ENCODE measurements at regions not wholly inside any gene's neighbourhood (a gene's known extent, or its start where the extent isn't known, plus 50 kb on each side); places are given as distances from the start of the nearest gene placed in this dataset.

- Histone ChIP-seq H3K4me3 (ENCODE audit: low read length) (peak overlapping the region; percentile 26; the same call in 1 of the 2 replicates), H3K9me2 (replicated peaks; ENCODE audit: low read length) (no peaks in the 10 kb centered on the region), H2AFZ (ENCODE audit: low read length) (no peak overlapping the region), H3K9ac (ENCODE audit: low read length) (no peak overlapping the region), H3F3A (ENCODE audit: low read length, unreplicated experiment) (no peaks in the 10 kb centered on the region), H3K4me2 (ENCODE audit: low read length) (peak overlapping the region; percentile 58), H3K36me3 (ENCODE audit: low read depth, low read length) (no peaks in the 10 kb centered on the region), H3K79me2 (ENCODE audit: low read length) (no peaks in the 10 kb centered on the region), H3K9me3 (ENCODE audit: low read length) (no peaks in the 10 kb centered on the region), H3K27me3 (ENCODE audit: low read length) (no peaks in the 10 kb centered on the region), H3K4me1 (ENCODE audit: insufficient read depth, low read length) (peaks cover 19% of the 10 kb centered on the region), H3K27ac (ENCODE audit: low read length) (peak overlapping the region; percentile 30; the same call in 1 of the 2 replicates), H4K20me1 (ENCODE audit: low read length) (no peaks in the 10 kb centered on the region)
- ATAC-seq (peak; percentile 92), DNase-seq (peak; percentile 86)
- no TSS peak for BruUV-seq (replicated peaks)
- TF ChIP-seq EZH2 (IDR thresholded peaks at IDR 0.05; ENCODE audit: low read length, unreplicated experiment) (no peak), CTCF (conservative IDR thresholded peaks at IDR 0.05; ENCODE audit: low read depth, low read length) (no peak), EZH2phosphoT487 (IDR thresholded peaks at IDR 0.05; ENCODE audit: borderline replicate concordance, low read length) (no peak)
- POLR2A ChIA-PET (ENCODE audit: unreplicated experiment), result no interaction called here
- intact Hi-C loops (cut with micrococcal nuclease), result no loop called here
- CTCF ChIA-PET, result no interaction called here
These were observed 278.3 kb upstream of the SP8 start for GRCh38 chr7:21064698-21065648.

- H3K9ac ChIP-seq (ENCODE audit: low read length), result no peak overlapping the region
- H3K4me3 ChIP-seq (ENCODE audit: low read length), result no peak overlapping the region
- no peaks in the 10 kb centered on the region for H3K27me3 ChIP-seq (ENCODE audit: low read length)
- peaks cover 19% of the 10 kb centered on the region for H3K4me1 ChIP-seq (ENCODE audit: insufficient read depth, low read length)
- no peaks in the 10 kb centered on the region for H4K20me1 ChIP-seq (ENCODE audit: low read length)
- H2AFZ ChIP-seq (ENCODE audit: low read length), result no peak overlapping the region
- ATAC-seq (no peak), DNase-seq (no peak)
- BruUV-seq (replicated peaks), result no TSS peak
- H3K9me3 ChIP-seq (ENCODE audit: low read length), result no peaks in the 10 kb centered on the region
- no peaks in the 10 kb centered on the region for H3F3A ChIP-seq (ENCODE audit: low read length, unreplicated experiment)
- no peaks in the 10 kb centered on the region for H3K79me2 ChIP-seq (ENCODE audit: low read length)
- no peaks in the 10 kb centered on the region for H3K9me2 ChIP-seq (replicated peaks; ENCODE audit: low read length)
- H3K27ac ChIP-seq (ENCODE audit: low read length), result no peak overlapping the region
- no peak overlapping the region for H3K4me2 ChIP-seq (ENCODE audit: low read length)
- POLR2A ChIA-PET (ENCODE audit: unreplicated experiment), result no interaction called here
- no peaks in the 10 kb centered on the region for H3K36me3 ChIP-seq (ENCODE audit: low read depth, low read length)
- intact Hi-C loops (cut with micrococcal nuclease), result no loop called here
- TF ChIP-seq CTCF (conservative IDR thresholded peaks at IDR 0.05; ENCODE audit: low read depth, low read length) (no peak), EZH2phosphoT487 (IDR thresholded peaks at IDR 0.05; ENCODE audit: borderline replicate concordance, low read length) (no peak), EZH2 (IDR thresholded peaks at IDR 0.05; ENCODE audit: low read length, unreplicated experiment) (no peak)
- CTCF ChIA-PET, result no interaction called here
These were observed 279.5 kb upstream of the SP8 start for GRCh38 chr7:21066221-21066620.

- Histone ChIP-seq H3K27me3 (ENCODE audit: low read length) (no peaks in the 10 kb centered on the region), H2AFZ (ENCODE audit: low read length) (no peak overlapping the region), H3K27ac (ENCODE audit: low read length) (no peak overlapping the region), H3K36me3 (ENCODE audit: low read depth, low read length) (no peaks in the 10 kb centered on the region), H3K9me2 (replicated peaks; ENCODE audit: low read length) (no peaks in the 10 kb centered on the region), H4K20me1 (ENCODE audit: low read length) (no peaks in the 10 kb centered on the region), H3K4me1 (ENCODE audit: insufficient read depth, low read length) (peaks cover 27% of the 10 kb centered on the region), H3F3A (ENCODE audit: low read length, unreplicated experiment) (no peaks in the 10 kb centered on the region), H3K79me2 (ENCODE audit: low read length) (no peaks in the 10 kb centered on the region), H3K9ac (ENCODE audit: low read length) (no peak overlapping the region), H3K9me3 (ENCODE audit: low read length) (no peaks in the 10 kb centered on the region), H3K4me3 (ENCODE audit: low read length) (no peak overlapping the region), H3K4me2 (ENCODE audit: low read length) (no peak overlapping the region)
- TF ChIP-seq CTCF (conservative IDR thresholded peaks at IDR 0.05; ENCODE audit: low read depth, low read length) (no peak), EZH2 (IDR thresholded peaks at IDR 0.05; ENCODE audit: low read length, unreplicated experiment) (no peak), EZH2phosphoT487 (IDR thresholded peaks at IDR 0.05; ENCODE audit: borderline replicate concordance, low read length) (no peak)
- no peak for ATAC-seq
- no peak for DNase-seq
- POLR2A ChIA-PET (ENCODE audit: unreplicated experiment), result no interaction called here
- CTCF ChIA-PET, result no interaction called here
- no TSS peak for BruUV-seq (replicated peaks)
- intact Hi-C loops (cut with micrococcal nuclease), result no loop called here
These were observed 280.5 kb upstream of the SP8 start for GRCh38 chr7:21067216-21067615.
